AG04450 (cell line): ENCODE measurements at regions not wholly inside any gene's neighbourhood (a gene's known extent, or its start where the extent isn't known, plus 50 kb on each side); places are given as distances from the start of the nearest gene placed in this dataset.

Source experiments
- CTCF ChIA-PET: fragments of 300-600, 350-600 bp; formaldehyde crosslinking; extraction: SDS; loops from one replicate; lab custom pipeline; 2022; ENCODE audit warnings: antibody characterized with exemption, inconsistent platforms; lab: Charles Lee
- POLR2A ChIA-PET: fragments of 350-600 bp; formaldehyde crosslinking; extraction: SDS; loops from one replicate; lab custom pipeline; 2021; ENCODE audit warnings: antibody characterized with exemption, inconsistent platforms; lab: Yijun Ruan, JAX
- DNase-seq: peaks from one replicate; pipeline ENCODE4 v3.0.0-alpha.2; 2011; ENCODE audit warnings: low read depth, low spot score
- H3K27ac ChIP-seq: one replicate; pipeline ENCODE4 v1.5.1; 2012; ENCODE audit warnings: low read depth, low read length, control low read depth
- H3K27me3 ChIP-seq: one replicate; pipeline ENCODE4 v1.6.0; 2012; ENCODE audit warnings: low read length; ENCODE audit not compliant: control insufficient read depth, insufficient read depth
- H3K4me3 ChIP-seq: 2 replicates; pipeline ENCODE4 v1.5.1; 2011; ENCODE audit warnings: mild to moderate bottlenecking, low read depth, low read length, control low read depth
- H3K9me3 ChIP-seq: 2 replicates; pipeline ENCODE4 v1.5.1; 2012; ENCODE audit warnings: low read length; ENCODE audit not compliant: control insufficient read depth, insufficient read depth
- TF ChIP-seq, protein P1 (sequence below): IDR thresholded peaks from 2 replicates; pipeline ENCODE4 v1.5.1; 2011; ENCODE audit warnings: low read depth, low read length, control low read depth, inconsistent platforms

DNA sequence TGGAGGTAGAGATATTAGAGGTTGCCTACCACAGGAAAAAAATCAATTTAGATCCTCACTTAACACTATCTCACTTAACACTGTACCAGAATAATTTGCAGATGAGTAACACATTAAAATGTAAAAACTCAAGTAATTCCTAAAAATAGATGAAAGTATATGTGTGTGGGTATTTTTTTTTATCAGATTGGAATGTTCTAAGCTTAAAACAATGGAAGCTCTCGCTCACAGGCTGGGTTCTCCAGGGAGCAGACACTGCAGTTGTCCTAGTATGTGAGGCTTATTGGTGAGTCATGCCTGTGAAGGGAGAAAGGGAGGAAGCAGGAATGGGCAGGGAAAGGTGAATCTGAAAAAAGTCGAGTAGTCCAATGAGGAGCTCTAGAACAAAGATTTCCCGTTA is 181.3 kb upstream of the ZNF608 start:
- POLR2A ChIA-PET, result no interaction called here
- TF ChIP-seq, protein P1, sequence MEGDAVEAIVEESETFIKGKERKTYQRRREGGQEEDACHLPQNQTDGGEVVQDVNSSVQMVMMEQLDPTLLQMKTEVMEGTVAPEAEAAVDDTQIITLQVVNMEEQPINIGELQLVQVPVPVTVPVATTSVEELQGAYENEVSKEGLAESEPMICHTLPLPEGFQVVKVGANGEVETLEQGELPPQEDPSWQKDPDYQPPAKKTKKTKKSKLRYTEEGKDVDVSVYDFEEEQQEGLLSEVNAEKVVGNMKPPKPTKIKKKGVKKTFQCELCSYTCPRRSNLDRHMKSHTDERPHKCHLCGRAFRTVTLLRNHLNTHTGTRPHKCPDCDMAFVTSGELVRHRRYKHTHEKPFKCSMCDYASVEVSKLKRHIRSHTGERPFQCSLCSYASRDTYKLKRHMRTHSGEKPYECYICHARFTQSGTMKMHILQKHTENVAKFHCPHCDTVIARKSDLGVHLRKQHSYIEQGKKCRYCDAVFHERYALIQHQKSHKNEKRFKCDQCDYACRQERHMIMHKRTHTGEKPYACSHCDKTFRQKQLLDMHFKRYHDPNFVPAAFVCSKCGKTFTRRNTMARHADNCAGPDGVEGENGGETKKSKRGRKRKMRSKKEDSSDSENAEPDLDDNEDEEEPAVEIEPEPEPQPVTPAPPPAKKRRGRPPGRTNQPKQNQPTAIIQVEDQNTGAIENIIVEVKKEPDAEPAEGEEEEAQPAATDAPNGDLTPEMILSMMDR, result no peak
- Histone ChIP-seq H3K27me3 (no peaks in the 10 kb centered on the region), H3K4me3 (no peak overlapping the region), H3K9me3 (peaks cover 4% of the 10 kb centered on the region), H3K27ac (no peak overlapping the region)
- no peak for DNase-seq
- CTCF ChIA-PET, result no interaction called here

DNA sequence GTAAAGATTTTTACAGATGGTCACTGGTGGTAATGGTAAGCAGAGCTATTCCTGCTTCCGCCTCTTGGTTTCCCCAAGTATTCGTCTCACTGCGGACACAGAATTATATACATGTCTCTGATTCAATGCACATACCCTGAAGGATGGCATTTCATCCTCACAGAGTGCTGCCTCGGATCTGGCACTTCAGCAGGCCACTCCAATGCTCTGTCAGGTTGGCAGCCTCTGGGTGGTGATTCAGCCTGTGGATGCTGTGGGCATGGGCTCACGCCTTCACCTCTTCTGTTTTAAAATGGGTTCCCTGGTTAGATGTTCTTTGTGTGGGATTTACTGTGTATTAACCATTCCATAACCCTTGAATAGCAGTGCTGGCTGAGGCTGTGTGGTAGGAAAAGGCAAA is 182.6 kb upstream of the ZNF608 start:
- CTCF ChIA-PET, result interaction anchor here (0.5 kb wide), 1 partner anchor 88 kb away, joined by 4 read pairs; no protein-coding TSS in a partner anchor

DNA sequence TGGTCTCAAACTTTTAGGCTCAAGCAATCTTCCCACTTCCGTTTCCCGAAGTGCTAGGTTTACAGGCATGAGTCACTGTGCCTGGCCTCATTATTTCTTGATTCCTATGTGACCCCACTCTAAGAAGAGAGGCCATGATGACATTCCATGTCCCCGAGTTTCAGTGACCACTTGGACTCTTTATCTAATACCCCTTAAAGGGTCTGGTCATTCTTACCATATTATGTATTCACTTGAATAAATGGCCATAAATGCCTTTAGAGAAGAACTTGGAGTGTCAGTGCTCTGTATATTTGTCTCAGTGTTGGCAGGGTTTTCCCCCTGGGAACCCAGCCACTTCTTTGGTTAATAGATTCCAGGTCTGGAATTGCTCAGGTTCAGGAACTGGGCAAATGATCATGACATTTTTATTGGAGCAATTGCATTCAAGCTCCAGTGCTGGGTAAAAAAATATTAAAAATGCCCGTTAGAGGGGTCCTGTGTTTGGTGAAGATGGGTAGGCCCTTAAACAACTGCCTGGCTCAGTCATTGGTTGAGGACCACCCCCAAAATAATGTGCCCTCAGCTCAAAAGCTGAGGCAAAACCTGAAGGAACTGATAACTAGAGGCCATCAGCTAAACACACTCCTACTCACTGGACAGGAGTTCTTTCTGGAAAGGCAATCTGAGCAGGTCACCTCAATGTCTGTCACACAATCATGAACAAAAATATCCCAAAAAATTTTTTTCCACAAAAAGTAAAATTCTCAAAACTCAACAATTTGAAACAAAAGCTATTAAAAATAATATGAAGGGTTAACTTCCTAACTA is 186.6 kb upstream of the ZNF608 start:
- ChIA-PET POLR2A (no interaction called here), CTCF (interaction anchor here (0.7 kb wide), 1 partner anchor 177 kb away, joined by 3 read pairs; no protein-coding TSS in a partner anchor)
- no peak for DNase-seq
- Histone ChIP-seq H3K27me3 (no peaks in the 10 kb centered on the region), H3K4me3 (no peak overlapping the region), H3K9me3 (peaks cover 1% of the 10 kb centered on the region; the same call in 1 of the 2 replicates), H3K27ac (no peak overlapping the region)
- TF ChIP-seq, protein P1, result no peak

More for the DNA sequence above, 182.6 kb upstream of the ZNF608 start:
- Histone ChIP-seq H3K27me3 (no peaks in the 10 kb centered on the region), H3K4me3 (no peak overlapping the region), H3K27ac (no peak overlapping the region), H3K9me3 (peaks cover 4% of the 10 kb centered on the region)
- DNase-seq, result no peak
- POLR2A ChIA-PET, result no interaction called here
- TF ChIP-seq, protein P1, result no peak

DNA sequence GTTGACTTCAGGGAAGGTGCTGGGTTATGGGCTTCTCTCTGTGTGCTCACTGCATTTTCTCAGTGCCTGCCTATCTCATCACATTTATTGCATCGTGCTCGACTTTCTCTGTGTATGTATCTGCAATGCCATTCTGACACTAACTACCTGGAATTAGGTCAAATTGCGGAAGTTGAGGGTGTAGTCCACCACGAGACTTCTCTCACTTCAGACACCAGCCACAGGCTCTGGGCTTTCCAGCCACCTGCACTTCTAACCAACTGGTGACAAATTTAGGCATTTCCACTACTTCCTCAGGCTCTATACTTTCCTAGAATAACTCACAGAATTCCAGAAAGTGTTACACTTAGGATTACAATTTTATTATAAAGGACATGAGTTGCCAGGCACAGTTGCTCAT is 188.6 kb upstream of the ZNF608 start:
- TF ChIP-seq, protein P1, result no peak
- DNase-seq, result no peak
- Histone ChIP-seq H3K27ac (no peak overlapping the region), H3K27me3 (no peaks in the 10 kb centered on the region), H3K9me3 (no peaks in the 10 kb centered on the region), H3K4me3 (no peak overlapping the region)
- POLR2A ChIA-PET, result no interaction called here
- CTCF ChIA-PET, result no interaction called here

DNA sequence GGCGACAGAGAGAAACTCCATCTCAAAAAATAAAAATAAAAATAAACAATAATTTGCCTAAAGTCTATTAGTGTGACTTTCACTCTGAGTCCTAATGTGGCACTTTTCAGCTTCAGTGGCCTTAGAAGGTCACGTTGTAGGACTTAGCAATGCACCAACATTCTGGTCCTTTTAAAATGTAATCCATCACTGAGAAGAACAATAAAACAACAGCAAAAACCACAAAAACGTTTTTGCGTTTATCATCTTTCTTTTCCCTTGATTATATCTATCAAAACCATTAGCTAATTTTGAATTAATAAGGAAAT is 190.1 kb upstream of the ZNF608 start:
- Histone ChIP-seq H3K27ac (no peak overlapping the region), H3K4me3 (no peak overlapping the region), H3K9me3 (peaks cover 4% of the 10 kb centered on the region; the same call in 1 of the 2 replicates), H3K27me3 (no peaks in the 10 kb centered on the region)
- CTCF ChIA-PET, result no interaction called here
- POLR2A ChIA-PET, result no interaction called here
- no peak for DNase-seq
- TF ChIP-seq, protein P1, result no peak
